ENCODE measurements at regions not wholly inside any gene's neighbourhood (a gene's known extent, or its start where the extent isn't known, plus 50 kb on each side); places are given as distances from the start of the nearest gene placed in this dataset.

DNA sequence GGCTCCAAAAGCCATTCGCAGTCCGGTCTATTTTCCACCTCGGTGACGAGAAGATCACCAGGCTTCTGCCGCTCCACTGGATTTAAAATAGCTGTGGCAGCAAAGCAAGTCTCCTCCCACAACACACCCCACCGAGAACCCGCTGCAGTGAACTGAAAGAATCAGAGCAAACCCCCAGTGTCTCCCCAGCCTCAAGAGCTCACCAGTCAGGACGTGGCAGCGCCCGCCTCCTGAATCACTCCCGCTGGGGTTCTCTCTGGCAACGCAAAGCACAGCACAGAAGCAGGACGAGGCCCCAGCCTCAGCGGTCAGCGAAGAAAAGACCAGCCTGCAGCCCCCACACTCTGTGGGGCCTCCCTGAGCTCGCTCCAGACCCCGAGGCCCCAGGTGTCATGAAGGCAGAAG is 126.1 kb upstream of the PPP2R2D start:
- TF ChIP-seq, protein P1, sequence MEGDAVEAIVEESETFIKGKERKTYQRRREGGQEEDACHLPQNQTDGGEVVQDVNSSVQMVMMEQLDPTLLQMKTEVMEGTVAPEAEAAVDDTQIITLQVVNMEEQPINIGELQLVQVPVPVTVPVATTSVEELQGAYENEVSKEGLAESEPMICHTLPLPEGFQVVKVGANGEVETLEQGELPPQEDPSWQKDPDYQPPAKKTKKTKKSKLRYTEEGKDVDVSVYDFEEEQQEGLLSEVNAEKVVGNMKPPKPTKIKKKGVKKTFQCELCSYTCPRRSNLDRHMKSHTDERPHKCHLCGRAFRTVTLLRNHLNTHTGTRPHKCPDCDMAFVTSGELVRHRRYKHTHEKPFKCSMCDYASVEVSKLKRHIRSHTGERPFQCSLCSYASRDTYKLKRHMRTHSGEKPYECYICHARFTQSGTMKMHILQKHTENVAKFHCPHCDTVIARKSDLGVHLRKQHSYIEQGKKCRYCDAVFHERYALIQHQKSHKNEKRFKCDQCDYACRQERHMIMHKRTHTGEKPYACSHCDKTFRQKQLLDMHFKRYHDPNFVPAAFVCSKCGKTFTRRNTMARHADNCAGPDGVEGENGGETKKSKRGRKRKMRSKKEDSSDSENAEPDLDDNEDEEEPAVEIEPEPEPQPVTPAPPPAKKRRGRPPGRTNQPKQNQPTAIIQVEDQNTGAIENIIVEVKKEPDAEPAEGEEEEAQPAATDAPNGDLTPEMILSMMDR (IDR thresholded peaks at IDR 0.05) = no peak
- no peak for TF ChIP-seq POLR2A (IDR thresholded peaks at IDR 0.05)

All from uterus (tissue), 2 donors.